ENCODE measurements at regions not wholly inside any gene's neighbourhood (a gene's known extent, or its start where the extent isn't known, plus 50 kb on each side); places are given as distances from the start of the nearest gene placed in this dataset.
A peak's percentile ranks its signal among the peaks of the same experiment; 100 is the strongest.

GRCh38 chr7:67621704-67622103 is 625.1 kb downstream of the TYW1 start:
- H3K27me3 Mint-ChIP-seq (ENCODE audit: low read depth in 2 of 2), result peaks cover 4 to 25% of the 10 kb centered on the region in 2 donors
- intact Hi-C loops (cut with micrococcal nuclease), result no loop called here
- no peaks in the 10 kb centered on the region for H3K9me3 Mint-ChIP-seq
- TF ChIP-seq, protein P1, sequence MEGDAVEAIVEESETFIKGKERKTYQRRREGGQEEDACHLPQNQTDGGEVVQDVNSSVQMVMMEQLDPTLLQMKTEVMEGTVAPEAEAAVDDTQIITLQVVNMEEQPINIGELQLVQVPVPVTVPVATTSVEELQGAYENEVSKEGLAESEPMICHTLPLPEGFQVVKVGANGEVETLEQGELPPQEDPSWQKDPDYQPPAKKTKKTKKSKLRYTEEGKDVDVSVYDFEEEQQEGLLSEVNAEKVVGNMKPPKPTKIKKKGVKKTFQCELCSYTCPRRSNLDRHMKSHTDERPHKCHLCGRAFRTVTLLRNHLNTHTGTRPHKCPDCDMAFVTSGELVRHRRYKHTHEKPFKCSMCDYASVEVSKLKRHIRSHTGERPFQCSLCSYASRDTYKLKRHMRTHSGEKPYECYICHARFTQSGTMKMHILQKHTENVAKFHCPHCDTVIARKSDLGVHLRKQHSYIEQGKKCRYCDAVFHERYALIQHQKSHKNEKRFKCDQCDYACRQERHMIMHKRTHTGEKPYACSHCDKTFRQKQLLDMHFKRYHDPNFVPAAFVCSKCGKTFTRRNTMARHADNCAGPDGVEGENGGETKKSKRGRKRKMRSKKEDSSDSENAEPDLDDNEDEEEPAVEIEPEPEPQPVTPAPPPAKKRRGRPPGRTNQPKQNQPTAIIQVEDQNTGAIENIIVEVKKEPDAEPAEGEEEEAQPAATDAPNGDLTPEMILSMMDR (IDR thresholded peaks at IDR 0.05), result no peak
- DNase-seq (no peak), ATAC-seq (no peak)
- H3K4me3 Mint-ChIP-seq, result no peak overlapping the region
- no peak overlapping the region for H3K27ac ChIP-seq (ENCODE audit: low read length)
- peaks cover 0 to 9% of the 10 kb centered on the region in 2 donors for H3K4me1 Mint-ChIP-seq
- 42% methylated on average over 3 of the region's 3 CpGs for WGBS (ENCODE audit: insufficient coverage)
- H3K4me3 ChIP-seq (ENCODE audit: low read length), result no peak overlapping the region
- no peaks in the 10 kb centered on the region for H3K36me3 ChIP-seq (ENCODE audit: control insufficient read depth, insufficient read depth, low read length)
- H3K27me3 ChIP-seq (ENCODE audit: control insufficient read depth, insufficient read depth, low read length), result no peaks in the 10 kb centered on the region
- H3K27ac Mint-ChIP-seq, result no peak overlapping the region
- no peaks in the 10 kb centered on the region for H3K36me3 Mint-ChIP-seq
- H3K9me3 ChIP-seq (ENCODE audit: control insufficient read depth, insufficient read depth, low read length), result no peaks in the 10 kb centered on the region
- no peaks in the 10 kb centered on the region for H3K4me1 ChIP-seq (ENCODE audit: control insufficient read depth, insufficient read depth, low read length)

GRCh38 chr7:67625257-67625737 is 628.7 kb downstream of the TYW1 start:
- WGBS (ENCODE audit: insufficient coverage), result 12% methylated on average over 15 of the region's 15 CpGs
- DNase-seq (peak; percentile 16 to 41), ATAC-seq (peak in 1 of 3 donors; percentile 45)
- Histone ChIP-seq H3K9me3 (ENCODE audit: control insufficient read depth, insufficient read depth, low read length) (no peaks in the 10 kb centered on the region), H3K4me1 (ENCODE audit: control insufficient read depth, insufficient read depth, low read length) (no peaks in the 10 kb centered on the region), H3K4me3 (ENCODE audit: low read length) (no peak overlapping the region), H3K36me3 (ENCODE audit: control insufficient read depth, insufficient read depth, low read length) (no peaks in the 10 kb centered on the region), H3K27ac (ENCODE audit: low read length) (no peak overlapping the region), H3K27me3 (ENCODE audit: control insufficient read depth, insufficient read depth, low read length) (no peaks in the 10 kb centered on the region)
- TF ChIP-seq, protein P1 (IDR thresholded peaks at IDR 0.05), result peak; percentile 48
- Mint-ChIP-seq H3K9me3 (peaks cover 2% of the 10 kb centered on the region in 2 donors), H3K27ac (no peak overlapping the region), H3K4me3 (no peak overlapping the region), H3K27me3 (ENCODE audit: low read depth in 2 of 2) (peaks cover 2 to 6% of the 10 kb centered on the region in 2 donors), H3K4me1 (peaks cover 0 to 9% of the 10 kb centered on the region in 2 donors), H3K36me3 (no peaks in the 10 kb centered on the region)
- intact Hi-C loops (cut with micrococcal nuclease), result no loop called here

DNA sequence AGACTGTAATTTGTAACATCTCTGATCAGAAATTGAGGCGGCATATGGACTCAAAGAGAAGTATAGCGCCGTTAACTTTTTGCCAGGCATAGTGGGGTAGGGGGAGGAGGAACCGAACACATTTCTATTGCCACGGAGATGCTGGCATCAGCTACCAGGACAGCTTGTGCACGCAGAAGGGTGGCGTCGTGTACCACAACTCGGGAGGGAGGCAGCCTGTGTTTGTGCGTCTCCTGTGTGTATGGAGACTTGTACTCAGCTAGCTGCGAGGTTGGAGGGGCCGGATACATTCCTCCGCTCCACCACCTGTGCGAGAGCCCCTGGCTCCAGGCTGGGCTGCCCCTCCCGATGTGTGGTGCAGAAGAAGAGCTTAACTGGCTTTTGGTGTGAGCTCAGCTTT is 634.8 kb downstream of the TYW1 start:
- Mint-ChIP-seq H3K27ac (no peak overlapping the region), H3K27me3 (ENCODE audit: low read depth in 2 of 2) (no peaks in the 10 kb centered on the region), H3K4me3 (no peak overlapping the region), H3K9me3 (peaks cover 5 to 6% of the 10 kb centered on the region in 2 donors), H3K4me1 (no peaks in the 10 kb centered on the region), H3K36me3 (no peaks in the 10 kb centered on the region)
- Histone ChIP-seq H3K9me3 (ENCODE audit: control insufficient read depth, insufficient read depth, low read length) (no peaks in the 10 kb centered on the region), H3K4me1 (ENCODE audit: control insufficient read depth, insufficient read depth, low read length) (no peaks in the 10 kb centered on the region), H3K36me3 (ENCODE audit: control insufficient read depth, insufficient read depth, low read length) (no peaks in the 10 kb centered on the region), H3K27me3 (ENCODE audit: control insufficient read depth, insufficient read depth, low read length) (no peaks in the 10 kb centered on the region), H3K27ac (ENCODE audit: low read length) (no peak overlapping the region), H3K4me3 (ENCODE audit: low read length) (no peak overlapping the region)
- no peak for DNase-seq
- TF ChIP-seq, protein P1 (IDR thresholded peaks at IDR 0.05), result no peak
- WGBS (ENCODE audit: insufficient coverage), result 80% methylated on average over 15 of the region's 15 CpGs
- no peak for ATAC-seq
- intact Hi-C loops (cut with micrococcal nuclease), result no loop called here

DNA sequence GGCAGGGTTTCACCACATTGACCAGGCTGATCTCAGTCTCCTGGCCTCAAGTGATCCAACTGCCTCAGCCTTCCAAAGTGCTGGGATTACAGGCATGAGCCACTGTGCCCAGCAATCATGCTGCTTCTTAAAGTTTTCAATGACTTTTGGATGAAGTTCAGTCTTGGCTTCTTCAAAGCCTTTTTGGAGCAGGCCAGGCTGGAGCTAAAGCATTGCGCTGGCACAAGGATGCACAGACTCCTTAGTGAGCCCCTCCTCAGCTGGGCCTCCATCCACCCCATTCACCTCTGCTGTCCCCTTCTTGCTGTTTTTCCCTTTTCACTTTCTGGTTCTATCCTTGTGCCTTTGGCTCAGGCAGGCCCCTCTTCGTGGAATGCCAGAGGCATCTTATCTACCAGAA is 638.6 kb downstream of the TYW1 start:
- Mint-ChIP-seq H3K9me3 (peaks cover 3 to 5% of the 10 kb centered on the region in 2 donors), H3K4me1 (no peaks in the 10 kb centered on the region), H3K27ac (no peak overlapping the region), H3K36me3 (no peaks in the 10 kb centered on the region), H3K4me3 (no peak overlapping the region), H3K27me3 (ENCODE audit: low read depth in 2 of 2) (no peaks in the 10 kb centered on the region)
- no peaks in the 10 kb centered on the region for H3K36me3 ChIP-seq (ENCODE audit: control insufficient read depth, insufficient read depth, low read length)
- H3K4me3 ChIP-seq (ENCODE audit: low read length), result no peak overlapping the region
- intact Hi-C loops (cut with micrococcal nuclease), result no loop called here
- no peak for DNase-seq
- 78% methylated on average over 2 of the region's 2 CpGs for WGBS (ENCODE audit: insufficient coverage)
- H3K27ac ChIP-seq (ENCODE audit: low read length), result no peak overlapping the region
- H3K27me3 ChIP-seq (ENCODE audit: control insufficient read depth, insufficient read depth, low read length), result no peaks in the 10 kb centered on the region
- no peak for ATAC-seq
- TF ChIP-seq, protein P1 (IDR thresholded peaks at IDR 0.05), result no peak
- no peaks in the 10 kb centered on the region for H3K9me3 ChIP-seq (ENCODE audit: control insufficient read depth, insufficient read depth, low read length)
- no peaks in the 10 kb centered on the region for H3K4me1 ChIP-seq (ENCODE audit: control insufficient read depth, insufficient read depth, low read length)

Data from natural killer cell (primary cell).